Spinal cord (tissue), 9 donors: ENCODE measurements at regions not wholly inside any gene's neighbourhood (a gene's known extent, or its start where the extent isn't known, plus 50 kb on each side); places are given as distances from the start of the nearest gene placed in this dataset.

Experiments used
- DNase-seq, 6 donors: peaks; one replicate each; pipeline versions ENCODE4 v3.0.0 to v3.0.0-alpha.2; 2013 to 2015; ENCODE audit warnings: low spot score in 6 of 6, low read depth in 4 of 6
- H3K27ac ChIP-seq: one replicate; pipeline ENCODE4 v1.5.1; 2013; ENCODE audit warnings: low read depth, low read length, control low read depth
- H3K27me3 ChIP-seq: one replicate; pipeline ENCODE4 v1.6.1; 2013; ENCODE audit warnings: low read length; ENCODE audit not compliant: control insufficient read depth, insufficient read depth
- H3K36me3 ChIP-seq: one replicate; pipeline ENCODE4 v1.6.1; 2013; ENCODE audit warnings: low read length; ENCODE audit not compliant: control insufficient read depth, insufficient read depth
- H3K4me1 ChIP-seq: one replicate; pipeline ENCODE4 v1.6.1; 2013; ENCODE audit warnings: low read length; ENCODE audit not compliant: control insufficient read depth, insufficient read depth
- H3K4me3 ChIP-seq: one replicate; pipeline ENCODE4 v1.5.1; 2013; ENCODE audit warnings: low read depth, low read length, control low read depth
- H3K9me3 ChIP-seq: one replicate; pipeline ENCODE4 v1.6.1; 2013; ENCODE audit warnings: low read length; ENCODE audit not compliant: control insufficient read depth, insufficient read depth
- WGBS: methylation state at CpG from one replicate; pipeline ENCODE4 v1.1.5; 2013; ENCODE audit warnings: missing lambda C conversion rate; ENCODE audit not compliant: insufficient coverage; 5-methylcytosine and 5-hydroxymethylcytosine counted together
- donor health status: healthy.

DNA sequence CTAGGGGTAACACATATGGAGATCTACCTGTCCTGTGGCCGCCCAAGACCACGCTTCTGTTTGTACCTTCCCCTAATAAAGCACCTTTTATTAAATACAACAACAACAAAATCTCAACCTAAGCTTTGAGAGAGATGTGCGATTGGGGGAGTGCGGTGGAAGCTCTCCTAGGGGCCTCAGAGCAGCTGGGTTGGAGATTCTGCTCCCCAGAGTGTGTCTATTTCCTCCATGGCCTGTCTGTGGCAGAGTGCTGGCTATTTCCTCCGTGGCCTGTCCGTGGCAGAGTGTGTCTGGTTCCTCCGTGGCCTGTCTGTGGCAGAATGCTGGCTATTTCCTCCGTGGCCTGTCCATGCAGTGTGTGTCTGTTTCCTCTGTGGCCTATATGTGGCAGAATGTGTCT lies 139.3 kb upstream of the IPO9 start:
- no peak overlapping the region for H3K27ac ChIP-seq
- no peak for DNase-seq

DNA sequence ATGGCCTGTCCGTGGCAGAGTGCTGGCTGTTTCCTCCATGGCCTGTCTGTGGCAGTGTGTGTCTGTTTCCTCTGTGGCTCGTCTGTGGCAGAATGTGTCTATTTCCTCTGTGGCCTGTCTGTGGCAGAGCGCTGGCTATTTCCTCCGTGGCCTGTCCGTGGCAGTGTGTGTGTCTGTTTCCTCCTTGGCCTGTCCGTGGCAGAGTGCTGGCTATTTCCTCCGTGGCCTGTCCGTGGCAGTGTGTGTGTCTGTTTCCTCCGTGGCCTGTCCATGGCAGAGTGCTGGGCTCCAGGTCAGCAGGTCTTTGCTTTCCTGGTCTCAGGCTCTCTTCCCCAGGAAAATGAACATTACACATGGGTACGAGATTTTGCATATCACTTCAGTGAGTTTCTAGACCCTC lies 138.4 kb upstream of the IPO9 start:
- peaks cover 45% of the 10 kb centered on the region for H3K4me1 ChIP-seq
- H3K4me3 ChIP-seq, result no peak overlapping the region
- H3K27ac ChIP-seq, result no peak overlapping the region
- DNase-seq, result no peak
- peaks cover 2% of the 10 kb centered on the region for H3K36me3 ChIP-seq
- no peaks in the 10 kb centered on the region for H3K9me3 ChIP-seq
- H3K27me3 ChIP-seq, result no peaks in the 10 kb centered on the region
- WGBS, result 85% methylated on average over 9 of the region's 10 CpGs

More for the DNA sequence above, 139.3 kb upstream of the IPO9 start:
- WGBS, result 96% methylated on average over 4 of the region's 8 CpGs
- Histone ChIP-seq H3K27me3 (no peaks in the 10 kb centered on the region), H3K36me3 (no peaks in the 10 kb centered on the region), H3K4me1 (peaks cover 40% of the 10 kb centered on the region), H3K4me3 (no peak overlapping the region), H3K9me3 (no peaks in the 10 kb centered on the region)

DNA sequence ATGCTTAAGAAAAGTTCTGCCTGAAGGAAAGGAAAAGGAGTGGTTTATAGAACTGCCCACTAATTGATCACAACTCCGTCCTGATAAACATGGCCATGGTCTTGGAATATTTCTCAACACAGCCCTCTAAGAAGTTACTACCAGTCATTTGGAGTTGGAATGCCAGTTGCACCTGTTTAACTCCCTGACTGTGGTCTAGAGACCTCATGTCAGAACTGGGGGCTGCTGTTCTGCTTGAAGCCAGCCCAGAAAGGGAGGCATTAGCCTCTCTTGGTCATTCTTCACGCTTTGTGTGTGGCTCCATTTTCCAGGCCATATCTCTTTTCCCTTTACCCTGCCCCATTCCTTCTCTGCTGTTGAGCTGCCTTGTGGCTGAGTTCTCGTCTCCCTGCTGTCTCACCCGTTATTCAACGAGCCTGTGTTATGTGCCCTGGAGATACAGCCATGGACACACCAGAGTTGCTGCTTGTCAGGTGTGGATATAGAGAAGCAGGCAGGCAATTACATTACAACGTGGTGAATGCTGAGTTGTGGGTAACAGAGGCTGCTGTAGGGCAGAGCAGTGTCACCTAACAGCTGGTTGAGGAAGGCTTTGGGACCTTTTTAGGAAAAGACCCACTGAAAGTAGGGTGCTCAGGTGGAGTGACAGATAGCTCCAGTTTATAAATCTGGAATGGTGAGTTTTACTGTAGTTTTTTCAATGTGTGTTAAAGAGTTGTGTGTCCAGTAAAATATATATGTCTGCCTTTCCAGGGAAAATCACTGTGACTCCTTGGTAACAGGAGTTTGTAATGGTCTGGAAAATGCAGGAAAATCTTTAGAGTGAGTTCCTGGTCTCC lies 137.0 kb upstream of the IPO9 start:
- H3K4me1 ChIP-seq, result peaks cover 57% of the 10 kb centered on the region
- 40% methylated on average over 5 of the region's 6 CpGs for WGBS
- peak in 1 of 6 donors; percentile 57 for DNase-seq
- H3K27ac ChIP-seq, result no peak overlapping the region
- H3K4me3 ChIP-seq, result no peak overlapping the region
- H3K36me3 ChIP-seq, result peaks cover 2% of the 10 kb centered on the region
- H3K27me3 ChIP-seq, result no peaks in the 10 kb centered on the region
- H3K9me3 ChIP-seq, result no peaks in the 10 kb centered on the region

DNA sequence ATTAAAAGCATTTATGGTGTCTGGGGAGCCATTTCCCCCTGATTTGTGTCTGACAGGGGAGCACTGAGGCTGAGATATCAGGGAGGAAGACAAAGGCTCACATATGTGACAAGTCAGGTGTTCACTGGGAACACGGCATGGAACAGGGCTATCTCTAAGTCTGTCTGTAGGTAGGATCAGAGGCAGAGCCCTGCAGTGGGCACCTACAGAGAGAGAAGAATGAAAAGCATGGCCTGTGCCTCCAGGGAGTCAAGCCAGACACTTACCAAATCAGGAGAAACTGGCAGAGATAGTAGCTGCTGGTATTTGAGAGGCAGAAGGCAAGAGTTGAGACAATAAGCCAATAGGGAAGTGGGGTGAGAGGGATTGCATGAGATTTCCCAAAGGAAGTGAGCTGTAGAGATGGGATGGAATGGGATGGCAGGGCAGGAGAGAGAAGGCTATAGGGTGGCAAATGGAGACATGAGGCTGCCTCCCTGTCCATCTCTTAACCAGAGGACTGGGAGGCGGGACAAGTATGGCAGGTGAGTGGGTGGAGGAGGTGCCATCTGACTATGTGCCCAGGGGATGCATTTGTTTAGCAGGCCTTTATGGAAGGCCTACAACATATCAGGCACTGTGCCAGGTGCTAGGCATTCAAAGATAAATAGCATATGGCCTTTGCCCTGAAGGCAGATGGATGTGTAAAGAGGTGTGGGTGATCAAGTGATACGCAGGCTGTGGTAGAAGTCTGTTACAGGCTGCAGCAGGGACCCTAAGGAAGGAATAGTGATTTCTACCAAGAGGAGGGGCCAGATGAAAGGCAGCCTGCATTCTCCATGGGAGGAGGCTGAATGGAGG lies 136.2 kb upstream of the IPO9 start:
- WGBS, result 73% methylated on average over 3 of the region's 3 CpGs
- H3K27me3 ChIP-seq, result no peaks in the 10 kb centered on the region
- H3K4me1 ChIP-seq, result peaks cover 64% of the 10 kb centered on the region
- H3K36me3 ChIP-seq, result peaks cover 2% of the 10 kb centered on the region
- DNase-seq, result peak in 2 of 6 donors; percentile 84 to 88
- no peaks in the 10 kb centered on the region for H3K9me3 ChIP-seq
- H3K27ac ChIP-seq, result peak overlapping the region; percentile 75
- no peak overlapping the region for H3K4me3 ChIP-seq

- peaks cover 70% of the 10 kb centered on the region for H3K4me1 ChIP-seq
- no peak overlapping the region for H3K4me3 ChIP-seq
- peak in 2 of 6 donors; percentile 89 to 96 for DNase-seq
- no peaks in the 10 kb centered on the region for H3K27me3 ChIP-seq
- peak overlapping the region; percentile 75 for H3K27ac ChIP-seq
- H3K9me3 ChIP-seq, result no peaks in the 10 kb centered on the region
- 8% methylated on average over 3 of the region's 8 CpGs for WGBS
- peaks cover 2% of the 10 kb centered on the region for H3K36me3 ChIP-seq
These were observed 134.9 kb upstream of the IPO9 start for GRCh38 chr1:201693890-201694607.

GRCh38 chr1:201694608-201695335 lies 134.2 kb upstream of the IPO9 start:
- Histone ChIP-seq H3K36me3 (peaks cover 2% of the 10 kb centered on the region), H3K27ac (peak overlapping the region; percentile 75), H3K27me3 (no peaks in the 10 kb centered on the region), H3K4me1 (peaks cover 70% of the 10 kb centered on the region), H3K4me3 (no peak overlapping the region), H3K9me3 (no peaks in the 10 kb centered on the region)
- peak in 2 of 6 donors; percentile 52 to 77 for DNase-seq
- 51% methylated on average over 12 of the region's 12 CpGs for WGBS

GRCh38 chr1:201695607-201696006 lies 133.3 kb upstream of the IPO9 start:
- WGBS, result 47% methylated on average over 5 of the region's 6 CpGs
- Histone ChIP-seq H3K9me3 (no peaks in the 10 kb centered on the region), H3K4me1 (peaks cover 70% of the 10 kb centered on the region), H3K4me3 (no peak overlapping the region), H3K27ac (peak overlapping the region; percentile 75), H3K36me3 (peaks cover 2% of the 10 kb centered on the region), H3K27me3 (no peaks in the 10 kb centered on the region)
- DNase-seq, result no peak

- H3K27ac ChIP-seq, result peak overlapping the region; percentile 75
- WGBS, result 15% methylated on average over 13 of the region's 13 CpGs
- no peak overlapping the region for H3K4me3 ChIP-seq
- peaks cover 2% of the 10 kb centered on the region for H3K36me3 ChIP-seq
- H3K9me3 ChIP-seq, result no peaks in the 10 kb centered on the region
- H3K4me1 ChIP-seq, result peaks cover 70% of the 10 kb centered on the region
- no peaks in the 10 kb centered on the region for H3K27me3 ChIP-seq
- DNase-seq, result peak in 4 of 6 donors; percentile 56 to 96 (median 82)
These were observed 132.7 kb upstream of the IPO9 start for GRCh38 chr1:201696217-201696761.
